ENCODE measurements at regions not wholly inside any gene's neighbourhood (a gene's known extent, or its start where the extent isn't known, plus 50 kb on each side); places are given as distances from the start of the nearest gene placed in this dataset.

DNA sequence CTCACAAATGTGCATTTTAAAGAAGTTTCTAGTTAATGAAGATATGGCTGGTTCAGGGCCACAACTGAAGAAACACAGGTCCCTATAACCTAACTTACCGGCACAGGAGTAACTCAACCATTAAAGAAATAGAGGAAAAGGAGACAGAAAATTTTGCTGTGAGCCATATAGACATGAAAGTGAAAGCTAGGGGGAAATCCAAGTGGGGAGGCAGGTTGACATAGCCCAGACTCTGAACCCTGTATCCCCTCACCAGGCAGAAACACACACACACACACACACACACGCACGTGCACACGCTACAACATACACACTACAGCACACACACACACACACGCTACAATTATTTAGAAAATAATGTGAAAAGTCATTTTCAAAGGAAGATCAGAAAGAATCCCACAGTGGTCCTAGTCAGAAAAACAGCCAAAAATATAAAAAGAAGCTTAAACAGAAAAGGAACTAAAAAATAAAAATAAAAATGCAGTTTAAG lies 856.4 kb upstream of the CDH6 start:
- H3K9me3 Mint-ChIP-seq = no peaks in the 10 kb centered on the region
- Histone ChIP-seq H3K4me3 (no peak overlapping the region), H3K27ac (ENCODE audit: low read depth) (no peak overlapping the region), H3K4me1 (ENCODE audit: insufficient read depth) (no peaks in the 10 kb centered on the region), H3K36me3 (ENCODE audit: insufficient read depth) (no peaks in the 10 kb centered on the region), H3K9me2 (ENCODE audit: insufficient read depth) (no peaks in the 10 kb centered on the region), H3K4me2 (no peak overlapping the region), H3K79me2 (replicated peaks; ENCODE audit: insufficient read depth) (no peaks in the 10 kb centered on the region), H4K20me1 (replicated peaks; ENCODE audit: insufficient read depth) (no peaks in the 10 kb centered on the region), H2AFZ (no peak overlapping the region; the same call in 1 of the 2 replicates), H3K27me3 (ENCODE audit: insufficient read depth) (no peaks in the 10 kb centered on the region), H3F3A (replicated peaks; ENCODE audit: low read depth) (no peaks in the 10 kb centered on the region)
- DNase-seq (ENCODE audit: low spot score) (no peak), ATAC-seq (no peak)
- H3K4me1 Mint-ChIP-seq = no peaks in the 10 kb centered on the region
- no peak overlapping the region for H3K27ac Mint-ChIP-seq
- no peak overlapping the region for H3K4me3 Mint-ChIP-seq
- no peaks in the 10 kb centered on the region for H3K36me3 Mint-ChIP-seq (ENCODE audit: low read depth)
- TF ChIP-seq, protein P1, sequence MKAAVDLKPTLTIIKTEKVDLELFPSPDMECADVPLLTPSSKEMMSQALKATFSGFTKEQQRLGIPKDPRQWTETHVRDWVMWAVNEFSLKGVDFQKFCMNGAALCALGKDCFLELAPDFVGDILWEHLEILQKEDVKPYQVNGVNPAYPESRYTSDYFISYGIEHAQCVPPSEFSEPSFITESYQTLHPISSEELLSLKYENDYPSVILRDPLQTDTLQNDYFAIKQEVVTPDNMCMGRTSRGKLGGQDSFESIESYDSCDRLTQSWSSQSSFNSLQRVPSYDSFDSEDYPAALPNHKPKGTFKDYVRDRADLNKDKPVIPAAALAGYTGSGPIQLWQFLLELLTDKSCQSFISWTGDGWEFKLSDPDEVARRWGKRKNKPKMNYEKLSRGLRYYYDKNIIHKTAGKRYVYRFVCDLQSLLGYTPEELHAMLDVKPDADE (IDR thresholded peaks at IDR 0.05) = no peak
- TF ChIP-seq, protein P2, sequence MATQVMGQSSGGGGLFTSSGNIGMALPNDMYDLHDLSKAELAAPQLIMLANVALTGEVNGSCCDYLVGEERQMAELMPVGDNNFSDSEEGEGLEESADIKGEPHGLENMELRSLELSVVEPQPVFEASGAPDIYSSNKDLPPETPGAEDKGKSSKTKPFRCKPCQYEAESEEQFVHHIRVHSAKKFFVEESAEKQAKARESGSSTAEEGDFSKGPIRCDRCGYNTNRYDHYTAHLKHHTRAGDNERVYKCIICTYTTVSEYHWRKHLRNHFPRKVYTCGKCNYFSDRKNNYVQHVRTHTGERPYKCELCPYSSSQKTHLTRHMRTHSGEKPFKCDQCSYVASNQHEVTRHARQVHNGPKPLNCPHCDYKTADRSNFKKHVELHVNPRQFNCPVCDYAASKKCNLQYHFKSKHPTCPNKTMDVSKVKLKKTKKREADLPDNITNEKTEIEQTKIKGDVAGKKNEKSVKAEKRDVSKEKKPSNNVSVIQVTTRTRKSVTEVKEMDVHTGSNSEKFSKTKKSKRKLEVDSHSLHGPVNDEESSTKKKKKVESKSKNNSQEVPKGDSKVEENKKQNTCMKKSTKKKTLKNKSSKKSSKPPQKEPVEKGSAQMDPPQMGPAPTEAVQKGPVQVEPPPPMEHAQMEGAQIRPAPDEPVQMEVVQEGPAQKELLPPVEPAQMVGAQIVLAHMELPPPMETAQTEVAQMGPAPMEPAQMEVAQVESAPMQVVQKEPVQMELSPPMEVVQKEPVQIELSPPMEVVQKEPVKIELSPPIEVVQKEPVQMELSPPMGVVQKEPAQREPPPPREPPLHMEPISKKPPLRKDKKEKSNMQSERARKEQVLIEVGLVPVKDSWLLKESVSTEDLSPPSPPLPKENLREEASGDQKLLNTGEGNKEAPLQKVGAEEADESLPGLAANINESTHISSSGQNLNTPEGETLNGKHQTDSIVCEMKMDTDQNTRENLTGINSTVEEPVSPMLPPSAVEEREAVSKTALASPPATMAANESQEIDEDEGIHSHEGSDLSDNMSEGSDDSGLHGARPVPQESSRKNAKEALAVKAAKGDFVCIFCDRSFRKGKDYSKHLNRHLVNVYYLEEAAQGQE (IDR thresholded peaks at IDR 0.05; ENCODE audit: unreplicated experiment) = no peak
- TF ChIP-seq, protein P3, sequence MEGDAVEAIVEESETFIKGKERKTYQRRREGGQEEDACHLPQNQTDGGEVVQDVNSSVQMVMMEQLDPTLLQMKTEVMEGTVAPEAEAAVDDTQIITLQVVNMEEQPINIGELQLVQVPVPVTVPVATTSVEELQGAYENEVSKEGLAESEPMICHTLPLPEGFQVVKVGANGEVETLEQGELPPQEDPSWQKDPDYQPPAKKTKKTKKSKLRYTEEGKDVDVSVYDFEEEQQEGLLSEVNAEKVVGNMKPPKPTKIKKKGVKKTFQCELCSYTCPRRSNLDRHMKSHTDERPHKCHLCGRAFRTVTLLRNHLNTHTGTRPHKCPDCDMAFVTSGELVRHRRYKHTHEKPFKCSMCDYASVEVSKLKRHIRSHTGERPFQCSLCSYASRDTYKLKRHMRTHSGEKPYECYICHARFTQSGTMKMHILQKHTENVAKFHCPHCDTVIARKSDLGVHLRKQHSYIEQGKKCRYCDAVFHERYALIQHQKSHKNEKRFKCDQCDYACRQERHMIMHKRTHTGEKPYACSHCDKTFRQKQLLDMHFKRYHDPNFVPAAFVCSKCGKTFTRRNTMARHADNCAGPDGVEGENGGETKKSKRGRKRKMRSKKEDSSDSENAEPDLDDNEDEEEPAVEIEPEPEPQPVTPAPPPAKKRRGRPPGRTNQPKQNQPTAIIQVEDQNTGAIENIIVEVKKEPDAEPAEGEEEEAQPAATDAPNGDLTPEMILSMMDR (conservative IDR thresholded peaks at IDR 0.05; ENCODE audit: low read depth in 2 of 2) = no peak
- H3K27me3 Mint-ChIP-seq (ENCODE audit: insufficient read depth, low read depth, poor library complexity) = no peaks in the 10 kb centered on the region

DNA sequence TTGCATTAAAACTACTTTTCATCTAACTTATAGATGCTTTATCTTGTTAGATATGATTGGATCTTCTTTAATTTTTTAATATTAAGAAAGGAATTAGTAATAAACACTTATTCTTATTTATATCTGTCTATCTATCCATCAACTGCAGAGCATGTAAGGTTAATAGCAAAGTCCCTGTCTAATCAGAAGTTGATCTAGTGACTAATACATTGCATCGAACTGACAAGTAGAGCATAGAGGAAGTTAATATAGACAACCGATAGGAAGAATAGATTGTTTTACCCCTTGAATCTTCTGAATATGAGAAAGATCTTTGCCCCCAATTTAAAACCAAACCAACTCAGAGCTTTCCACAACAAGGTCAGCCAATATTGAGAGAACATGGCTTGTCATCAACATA lies 862.0 kb upstream of the CDH6 start:
- Mint-ChIP-seq H3K4me1 (no peaks in the 10 kb centered on the region), H3K27ac (no peak overlapping the region), H3K27me3 (ENCODE audit: insufficient read depth, low read depth, poor library complexity) (no peaks in the 10 kb centered on the region), H3K36me3 (ENCODE audit: low read depth) (no peaks in the 10 kb centered on the region), H3K9me3 (no peaks in the 10 kb centered on the region), H3K4me3 (no peak overlapping the region)
- H3K27ac ChIP-seq (ENCODE audit: low read depth) = no peak overlapping the region
- H3K4me2 ChIP-seq = no peak overlapping the region
- no peaks in the 10 kb centered on the region for H3K36me3 ChIP-seq (ENCODE audit: insufficient read depth)
- H3F3A ChIP-seq (replicated peaks; ENCODE audit: low read depth) = no peaks in the 10 kb centered on the region
- DNase-seq (ENCODE audit: low spot score) (no peak), ATAC-seq (no peak)
- H3K4me3 ChIP-seq = no peak overlapping the region
- no peaks in the 10 kb centered on the region for H3K79me2 ChIP-seq (replicated peaks; ENCODE audit: insufficient read depth)
- H3K9me2 ChIP-seq (ENCODE audit: insufficient read depth) = no peaks in the 10 kb centered on the region
- H3K4me1 ChIP-seq (ENCODE audit: insufficient read depth) = no peaks in the 10 kb centered on the region
- no peaks in the 10 kb centered on the region for H3K27me3 ChIP-seq (ENCODE audit: insufficient read depth)
- no peak overlapping the region for H2AFZ ChIP-seq
- TF ChIP-seq, protein P2 (IDR thresholded peaks at IDR 0.05; ENCODE audit: unreplicated experiment) = no peak
- no peak for TF ChIP-seq JUNB (IDR thresholded peaks at IDR 0.05; ENCODE audit: unreplicated experiment)
- TF ChIP-seq EZH2 (IDR thresholded peaks at IDR 0.05; ENCODE audit: low read depth, unreplicated experiment) = no peak
- H4K20me1 ChIP-seq (replicated peaks; ENCODE audit: insufficient read depth) = no peaks in the 10 kb centered on the region

Measured in GM23338 (cell line).